GM21381 (cell line): ENCODE measurements at regions not wholly inside any gene's neighbourhood (a gene's known extent, or its start where the extent isn't known, plus 50 kb on each side); places are given as distances from the start of the nearest gene placed in this dataset.
A peak's percentile ranks its signal among the peaks of the same experiment; 100 is the strongest.

ENCODE experiments used
- ATAC-seq: cut with Tn5 transposase; IDR thresholded peaks from one replicate; pipeline ENCODE4 v1.9.1; 2021; ENCODE audit warnings: mild to moderate bottlenecking, moderate library complexity; ENCODE audit not compliant: unreplicated experiment

DNA sequence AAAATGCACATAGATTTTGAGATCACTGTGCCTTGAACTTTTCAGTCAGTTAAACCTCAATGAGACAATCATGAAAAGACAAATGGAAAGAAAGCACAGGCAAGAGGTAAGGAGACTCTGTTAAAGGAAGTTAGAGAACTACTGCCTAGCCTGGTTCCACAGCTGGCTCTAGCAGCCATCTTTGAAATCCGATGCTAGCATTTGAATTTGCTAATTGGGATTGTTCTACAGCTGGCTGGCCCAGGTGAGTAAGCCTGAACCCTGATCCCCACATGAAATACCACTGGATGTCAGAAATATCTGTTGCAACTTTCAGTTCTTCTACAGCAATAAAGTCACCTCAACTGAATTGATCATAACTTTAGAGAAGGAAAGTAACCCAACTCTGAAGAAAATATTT, 315.2 kb upstream of the CHAC2 start:
- no peak for ATAC-seq

DNA sequence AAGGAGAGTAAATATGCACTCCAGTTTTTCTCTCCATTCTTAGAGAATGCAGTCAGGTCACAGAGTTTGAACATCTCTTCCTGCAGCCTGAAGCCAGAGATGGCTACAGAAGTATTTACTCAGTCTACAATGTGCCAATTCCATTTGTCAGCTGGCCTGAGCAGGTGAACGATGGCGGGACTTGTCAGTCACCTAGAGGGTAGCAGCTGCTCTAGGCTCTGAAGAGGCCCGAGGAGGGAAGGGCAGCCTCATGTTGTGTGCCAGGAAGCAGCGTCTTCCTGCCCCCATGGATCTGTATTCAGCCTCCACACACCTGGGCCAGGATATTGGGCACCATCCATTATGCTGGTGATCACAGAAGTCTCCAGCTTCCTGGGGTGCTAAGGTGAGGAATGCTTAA, 316.7 kb upstream of the CHAC2 start:
- no peak for ATAC-seq

DNA sequence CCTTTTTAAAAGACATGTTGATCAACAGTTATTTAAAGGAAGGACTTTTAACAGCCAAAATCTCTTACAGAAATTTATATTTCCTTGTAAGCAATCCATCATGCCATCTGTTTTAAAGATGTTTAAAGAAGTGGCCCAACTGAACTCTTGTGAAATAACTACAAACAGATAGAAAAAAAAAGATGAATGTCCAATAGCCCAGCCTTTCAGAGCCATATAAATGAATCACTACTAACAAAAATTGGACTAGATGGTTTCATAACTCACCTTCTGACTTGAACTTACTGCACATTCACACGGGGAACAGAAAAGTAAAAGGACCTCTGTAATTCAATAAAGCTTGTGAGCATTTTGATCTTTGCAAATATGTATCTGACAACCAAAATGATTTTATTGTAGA, 319.0 kb upstream of the CHAC2 start:
- no peak for ATAC-seq

DNA sequence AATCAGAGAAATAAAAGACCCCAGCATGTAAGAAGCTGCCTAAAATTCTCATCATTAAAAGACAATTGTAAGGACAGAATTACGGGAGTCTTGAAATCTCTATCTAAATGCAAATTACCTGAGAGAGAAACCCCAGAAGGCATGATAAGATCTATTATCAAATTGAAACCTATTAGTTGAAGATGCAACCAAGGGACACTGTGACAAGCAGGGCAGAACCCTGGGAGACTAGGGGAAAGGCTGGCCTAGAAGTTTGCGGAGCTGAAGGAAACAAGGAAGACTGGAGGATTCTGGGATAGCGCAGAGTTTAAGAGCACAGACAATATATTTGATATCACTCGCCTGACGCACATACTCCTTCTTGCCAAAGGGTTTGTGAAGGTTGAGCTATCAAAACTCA, 319.5 kb upstream of the CHAC2 start:
- ATAC-seq = no peak

DNA sequence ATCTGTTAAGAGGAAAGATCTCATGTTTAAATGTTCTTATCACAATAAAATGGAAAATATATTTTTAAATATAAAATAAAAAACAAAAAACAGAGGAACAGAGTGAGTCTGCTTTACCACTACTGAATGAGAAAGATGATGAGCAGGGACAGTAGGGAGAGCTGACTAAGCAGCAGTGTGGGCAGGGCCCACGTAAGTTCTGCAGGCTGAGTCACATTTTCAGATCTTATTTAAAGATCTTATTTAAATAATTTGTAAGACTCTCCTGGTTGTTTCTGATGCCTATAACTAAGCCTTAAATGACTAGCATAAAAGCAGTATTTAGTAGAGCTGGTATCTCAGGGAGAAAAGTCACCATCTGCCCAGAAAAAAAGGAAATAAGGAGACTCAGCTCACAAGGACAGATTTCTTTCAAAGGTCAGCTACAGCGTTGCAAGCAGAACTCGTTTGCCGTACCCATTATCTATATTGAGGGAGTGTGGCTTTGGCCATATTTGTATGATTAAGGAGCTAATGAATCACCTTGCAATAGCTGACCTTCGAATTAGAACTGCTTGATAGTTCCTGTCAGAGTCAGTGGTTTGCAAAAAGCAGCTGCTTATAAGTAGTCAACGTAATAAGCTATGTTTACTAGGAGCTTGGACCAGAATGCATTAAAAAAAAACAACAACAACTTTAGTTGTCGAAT, 322.1 kb upstream of the CHAC2 start:
- ATAC-seq = no peak

DNA sequence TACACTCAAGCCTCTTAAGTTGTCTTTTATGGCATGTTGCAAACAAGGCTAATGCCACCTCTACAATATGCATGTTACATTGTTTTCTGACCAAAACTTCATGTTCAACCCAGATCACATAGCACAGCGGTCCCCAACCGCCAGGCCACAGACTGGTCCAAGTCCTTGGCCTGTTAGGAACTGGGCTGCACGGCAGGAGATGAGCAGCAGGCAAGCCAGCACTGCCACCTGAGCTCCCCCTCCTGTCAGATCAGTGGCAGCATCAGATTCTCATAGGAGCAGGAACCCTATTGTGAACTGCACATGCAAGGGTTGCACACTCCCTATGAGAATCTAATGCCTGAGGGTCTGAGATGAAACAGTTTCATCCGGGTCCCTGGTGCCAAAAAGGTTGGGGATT, 324.8 kb upstream of the CHAC2 start:
- ATAC-seq = no peak

DNA sequence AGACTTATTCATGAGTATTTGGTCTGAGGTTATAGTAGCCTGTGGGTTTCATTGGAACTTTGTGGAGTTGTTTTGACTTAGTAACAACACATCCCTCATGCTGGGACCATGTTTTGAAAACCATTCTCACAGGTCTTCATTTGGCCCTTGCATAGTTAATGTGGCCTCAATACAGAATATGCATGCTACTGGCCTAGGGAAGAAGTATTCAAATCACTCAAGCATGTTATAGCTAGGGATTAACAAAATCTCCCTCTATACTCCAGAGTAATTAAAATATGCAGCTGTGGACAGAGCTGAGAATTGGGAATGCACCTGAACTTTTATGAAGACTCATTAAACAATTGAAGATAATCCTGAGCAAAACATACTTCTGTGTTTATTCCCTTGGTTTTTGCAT, 325.5 kb upstream of the CHAC2 start:
- ATAC-seq = no peak

DNA sequence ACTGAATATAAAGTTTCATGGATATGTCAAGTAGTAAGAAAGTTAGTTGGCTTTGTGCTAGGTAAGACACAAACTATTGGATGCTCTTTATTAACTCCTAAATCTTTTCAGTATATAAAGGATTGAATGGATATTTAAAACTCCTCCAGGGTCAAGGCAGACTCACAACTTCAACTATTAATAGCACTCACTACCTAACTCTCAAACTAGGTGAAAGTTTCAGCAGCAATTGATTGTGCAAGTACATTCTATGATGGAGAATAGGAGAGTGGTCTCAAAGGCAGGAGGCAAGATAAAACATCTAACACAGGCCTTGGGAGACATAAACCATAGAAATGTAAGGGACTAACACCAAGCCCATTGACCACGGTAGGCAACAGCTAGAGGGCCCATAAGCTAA, 328.9 kb upstream of the CHAC2 start:
- ATAC-seq = no peak

DNA sequence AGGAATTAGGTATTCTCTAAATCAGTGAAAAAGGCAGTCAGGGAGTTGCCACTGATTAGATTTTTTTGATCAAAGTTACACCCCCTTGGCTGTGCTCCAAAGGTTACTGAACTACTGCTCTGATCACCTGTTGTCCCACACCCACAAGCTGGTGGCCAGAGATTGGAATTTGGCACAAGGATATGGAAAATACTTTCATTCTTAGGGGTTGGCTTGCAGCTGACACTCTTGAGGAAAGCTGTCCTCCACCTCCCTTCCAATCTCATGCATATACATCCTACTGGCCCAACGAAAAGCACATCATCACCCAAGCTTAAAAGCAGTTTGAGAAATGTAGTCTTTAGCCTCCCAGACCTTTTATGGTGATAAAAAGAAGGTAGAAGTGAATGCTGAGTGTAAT, 329.5 kb upstream of the CHAC2 start:
- ATAC-seq = no peak

DNA sequence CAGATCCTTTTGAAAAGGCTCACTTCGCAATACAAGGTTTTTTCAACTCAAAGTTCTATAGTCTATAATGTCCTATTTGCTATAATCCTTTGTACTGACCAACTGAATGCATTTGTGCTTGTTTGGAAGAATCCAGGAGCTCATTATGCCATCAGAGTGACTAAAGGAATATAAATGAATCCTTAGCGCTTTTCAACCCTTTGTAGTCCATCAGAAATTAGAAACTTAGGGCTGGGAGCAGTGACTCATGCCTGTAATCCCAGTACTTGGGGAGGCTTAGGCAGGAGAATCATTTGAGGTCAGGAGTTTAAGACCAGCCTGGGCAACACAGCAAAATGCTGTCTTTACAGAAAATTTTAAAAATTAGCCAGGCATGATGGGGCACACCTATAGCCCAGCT, 330.2 kb upstream of the CHAC2 start:
- no peak for ATAC-seq

DNA sequence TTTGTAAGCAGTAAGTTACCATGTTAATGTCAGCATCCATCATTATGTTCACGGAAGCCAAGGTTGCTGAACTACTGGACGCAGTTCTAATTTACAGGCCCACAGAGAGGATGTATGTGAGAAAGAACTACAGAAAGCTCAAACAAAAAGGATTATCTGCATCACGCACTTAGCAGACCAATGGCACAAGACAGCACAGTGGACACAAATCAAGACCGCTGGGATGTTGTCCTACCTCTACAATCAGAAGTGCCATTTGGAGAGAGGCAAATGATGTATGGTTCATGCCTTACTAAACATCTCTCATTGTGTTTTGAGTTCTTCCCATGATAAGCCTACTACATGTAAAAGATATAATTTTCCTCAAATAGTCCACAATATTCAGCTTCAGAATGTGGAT, 330.7 kb upstream of the CHAC2 start:
- no peak for ATAC-seq

DNA sequence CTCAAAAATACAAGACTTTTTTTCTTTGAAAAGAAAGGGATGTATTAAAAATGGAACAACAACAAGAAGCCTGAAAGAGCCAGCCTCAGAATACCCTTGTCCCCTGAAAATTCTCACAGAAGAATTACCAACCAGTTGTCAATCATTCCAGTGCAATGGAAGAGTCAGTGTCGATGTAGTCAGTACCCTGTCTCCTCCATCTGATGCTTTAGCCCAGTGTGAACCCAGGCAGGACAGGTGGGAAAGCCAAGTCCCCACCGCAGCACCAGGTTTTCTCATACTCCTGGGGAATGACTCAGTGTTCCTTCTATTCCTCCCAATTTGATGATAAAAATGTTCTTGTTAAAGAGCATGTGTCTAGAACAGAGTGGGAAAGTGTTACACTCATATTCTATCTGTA, 332.0 kb upstream of the CHAC2 start:
- no peak for ATAC-seq

DNA sequence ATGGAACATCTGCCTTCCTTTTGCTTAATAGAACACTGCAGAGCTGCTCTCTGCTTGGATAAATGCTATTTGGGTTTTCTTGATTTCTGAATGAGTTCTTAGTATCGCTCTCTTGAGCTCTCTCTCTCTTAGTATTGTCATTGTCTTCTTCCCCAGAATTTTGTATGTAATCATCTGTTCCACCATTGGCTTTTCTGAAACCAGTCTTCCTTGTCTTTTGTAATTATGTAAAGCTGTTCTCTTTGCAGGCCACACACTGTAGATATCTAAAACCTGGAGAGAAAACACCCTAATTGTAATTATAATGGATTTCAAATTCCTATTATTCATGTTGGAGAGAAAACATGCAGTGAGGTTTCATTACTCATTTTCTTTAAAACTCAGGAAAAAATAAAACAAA, 333.1 kb upstream of the CHAC2 start:
- ATAC-seq = no peak

DNA sequence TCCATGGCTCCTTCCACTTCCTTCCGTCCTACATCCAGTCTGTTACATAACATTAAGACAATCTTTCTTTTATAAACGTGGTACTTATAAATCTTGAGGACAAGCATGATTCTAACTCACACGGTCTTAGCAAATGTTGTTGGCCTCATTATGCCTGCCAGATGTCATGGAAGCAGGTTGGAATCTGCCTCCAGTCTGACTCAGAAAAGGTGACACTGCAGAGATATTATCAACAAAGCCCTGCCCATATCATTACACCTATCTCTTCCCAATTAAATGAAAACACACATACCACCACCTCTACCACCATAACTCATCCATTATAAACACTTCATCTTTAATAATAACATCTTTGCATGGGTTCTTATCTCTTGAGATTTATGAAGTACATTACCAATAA, 334.7 kb upstream of the CHAC2 start:
- no peak for ATAC-seq

DNA sequence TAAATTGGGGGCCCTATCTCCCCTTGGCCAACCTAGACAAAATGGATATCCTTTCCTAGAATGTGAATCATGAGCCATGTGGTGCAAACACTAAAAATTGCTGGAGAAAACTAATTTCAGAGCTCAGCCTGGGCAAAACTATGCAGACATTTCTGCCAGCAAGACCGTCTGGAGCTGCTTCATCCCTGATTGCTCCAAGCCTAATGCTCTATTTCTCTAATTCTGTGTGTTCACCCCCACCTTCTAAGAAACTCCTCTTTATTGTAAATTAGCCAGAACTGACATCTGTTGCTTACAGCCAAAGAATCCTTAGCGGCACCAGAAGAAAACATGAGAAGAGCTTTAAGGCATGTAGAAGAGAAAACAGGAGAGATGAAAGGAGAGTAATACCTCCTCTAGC, 337.7 kb upstream of the CHAC2 start:
- ATAC-seq = no peak

DNA sequence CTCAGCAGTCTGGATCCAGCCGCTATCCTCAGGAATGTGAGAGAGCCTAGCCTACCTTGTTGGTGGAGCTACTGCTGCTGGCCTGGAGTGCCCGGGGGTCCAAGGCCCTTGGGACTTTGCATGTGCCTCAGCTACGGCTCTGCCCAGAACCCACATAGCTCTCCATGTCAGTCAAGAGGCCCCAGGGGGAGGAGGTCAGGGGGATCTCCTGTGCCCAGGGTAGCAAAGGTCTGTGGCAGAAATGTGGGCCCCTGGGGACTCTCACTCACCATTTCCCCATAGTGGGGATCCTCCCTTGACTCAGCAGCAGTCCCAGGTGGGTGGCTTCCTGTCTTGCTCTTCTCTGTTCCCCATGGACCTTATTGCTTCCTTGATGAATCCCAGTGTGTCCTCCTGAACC, 342.7 kb upstream of the CHAC2 start:
- peak; percentile 52 for ATAC-seq

DNA sequence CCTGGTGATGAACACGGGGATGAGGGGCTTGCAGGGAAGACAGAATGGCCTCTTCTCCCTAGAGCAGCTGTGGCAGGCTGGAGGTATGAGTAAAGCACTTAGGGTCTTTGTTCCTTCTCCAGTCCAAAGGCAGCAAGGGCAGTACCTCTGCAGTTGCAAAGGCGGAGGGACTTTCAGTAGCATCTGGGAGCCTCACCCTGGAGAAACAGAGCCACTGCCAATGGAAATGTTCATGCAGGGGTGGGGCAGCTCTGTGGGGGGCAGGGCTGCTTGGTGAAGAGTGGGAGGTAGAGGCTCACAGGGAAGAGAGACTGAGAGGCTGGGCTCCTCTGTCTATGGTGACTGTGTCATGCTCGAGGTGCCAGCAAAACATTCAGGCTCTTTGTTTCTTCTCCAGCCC, 344.1 kb upstream of the CHAC2 start:
- ATAC-seq = no peak

DNA sequence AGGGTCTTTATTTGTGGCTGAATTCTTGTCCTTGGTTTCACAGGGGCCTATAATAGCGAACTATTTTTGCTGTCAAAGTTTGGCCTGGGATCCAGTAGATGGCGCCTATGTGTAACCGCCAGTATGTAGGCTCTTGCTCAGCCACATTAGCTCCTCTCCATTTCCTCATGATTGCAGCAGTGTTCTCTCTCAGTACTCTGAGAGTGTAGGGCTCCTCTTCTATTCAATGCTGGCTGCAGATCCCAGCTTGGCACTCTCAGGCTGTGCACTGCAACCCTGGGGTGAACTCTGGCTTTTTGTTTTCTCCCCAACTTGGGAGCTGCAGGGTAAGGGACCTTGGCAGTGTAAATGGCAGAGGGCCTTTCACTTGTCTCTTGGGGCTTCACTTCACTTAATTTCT, 344.6 kb upstream of the CHAC2 start:
- peak; percentile 53 for ATAC-seq

DNA sequence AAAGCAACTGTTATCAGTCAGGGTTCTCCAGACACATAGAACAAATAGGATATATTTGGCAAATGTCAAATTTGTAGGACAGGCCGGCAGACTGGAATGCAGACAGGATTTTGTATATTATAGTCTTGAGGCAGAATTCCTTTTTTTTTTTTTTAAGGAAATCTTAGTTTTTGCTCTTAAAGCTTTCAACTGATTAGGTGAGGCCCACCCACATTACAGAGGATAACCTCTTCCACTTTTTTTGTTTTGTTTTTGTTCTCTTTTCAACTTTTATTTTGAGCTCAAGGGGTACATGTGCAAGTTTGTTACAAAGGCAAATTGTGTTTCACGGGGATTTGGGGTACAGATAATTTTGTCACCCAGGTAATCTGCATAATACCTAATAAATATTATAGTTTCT, 350.2 kb upstream of the CHAC2 start:
- no peak for ATAC-seq

DNA sequence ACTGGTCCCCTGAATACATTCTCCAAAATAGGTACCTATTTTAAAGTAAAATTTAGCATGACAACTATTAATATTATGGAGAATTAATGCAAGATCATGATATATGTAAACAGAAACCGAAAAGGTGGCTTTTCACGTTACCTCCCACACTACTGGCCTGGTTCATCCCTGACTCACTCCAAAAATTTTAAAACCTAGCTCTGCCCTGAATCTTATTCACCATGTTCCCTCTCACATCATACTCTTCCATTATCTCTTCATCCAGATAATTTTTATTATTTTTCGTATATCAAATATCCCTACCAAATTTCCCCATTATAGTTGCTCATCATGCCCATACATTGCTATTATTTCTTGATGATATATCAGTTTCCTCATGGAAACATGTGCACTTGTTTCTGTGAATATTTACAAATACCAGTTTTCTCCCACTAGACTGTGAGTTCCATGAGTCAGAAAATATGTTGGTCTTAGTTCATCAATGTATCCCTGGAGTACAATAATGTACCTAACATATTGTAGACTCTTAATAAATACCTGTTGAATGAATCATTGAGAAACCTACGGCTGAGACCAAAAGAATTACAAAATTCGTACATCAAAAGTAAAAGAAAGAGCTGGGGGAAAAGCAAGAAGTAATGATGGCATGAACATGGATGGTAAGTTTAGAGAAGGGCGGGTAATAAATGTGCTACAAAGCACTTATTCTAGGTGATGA, 360.1 kb upstream of the CHAC2 start:
- ATAC-seq = no peak

DNA sequence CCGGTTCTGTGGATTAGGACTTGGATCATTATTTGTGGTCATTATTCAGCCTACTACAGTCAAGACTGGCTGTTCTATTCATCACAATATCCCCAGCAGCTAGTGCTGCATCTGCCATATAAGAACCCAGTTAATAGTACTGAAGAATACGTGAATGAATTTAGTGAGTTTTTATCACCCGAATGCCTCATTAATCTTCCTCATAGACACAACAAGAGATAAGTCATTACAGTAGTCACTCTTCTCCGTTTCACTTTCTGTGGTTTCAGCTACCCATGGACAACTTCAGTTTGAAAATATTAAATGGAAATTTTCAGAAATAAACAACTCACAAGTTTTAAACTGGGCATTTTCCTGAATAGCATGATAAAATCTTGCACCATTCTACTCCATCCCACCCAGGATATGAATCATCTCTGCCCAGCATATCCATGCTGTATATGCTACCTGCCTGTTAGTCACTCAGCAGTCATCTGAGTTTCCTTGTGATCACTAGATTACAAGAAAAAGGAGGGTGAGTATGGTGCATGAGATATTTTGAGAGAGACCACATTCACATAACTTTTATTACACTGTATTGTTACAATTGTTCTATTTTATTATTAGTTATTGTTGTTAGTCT, 363.7 kb upstream of the CHAC2 start:
- ATAC-seq = peak; percentile 65

DNA sequence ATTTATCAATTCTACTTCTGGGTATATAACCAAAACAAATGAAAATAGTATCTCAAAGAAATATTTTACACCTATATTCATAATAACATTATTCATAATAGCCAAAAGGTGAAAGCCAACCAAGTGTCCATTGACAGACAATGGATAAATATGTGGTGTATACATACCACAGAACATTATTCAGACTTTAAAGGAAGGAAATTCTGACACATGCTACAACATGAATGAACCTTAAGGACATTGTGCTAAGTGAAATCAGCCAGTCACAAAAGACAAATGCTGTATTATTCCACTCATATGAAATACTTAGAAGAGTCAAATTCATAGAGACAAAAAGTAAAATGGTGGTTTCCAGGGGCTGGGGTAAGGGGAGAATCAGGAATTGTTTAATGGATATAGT, 370.5 kb upstream of the CHAC2 start:
- no peak for ATAC-seq

DNA sequence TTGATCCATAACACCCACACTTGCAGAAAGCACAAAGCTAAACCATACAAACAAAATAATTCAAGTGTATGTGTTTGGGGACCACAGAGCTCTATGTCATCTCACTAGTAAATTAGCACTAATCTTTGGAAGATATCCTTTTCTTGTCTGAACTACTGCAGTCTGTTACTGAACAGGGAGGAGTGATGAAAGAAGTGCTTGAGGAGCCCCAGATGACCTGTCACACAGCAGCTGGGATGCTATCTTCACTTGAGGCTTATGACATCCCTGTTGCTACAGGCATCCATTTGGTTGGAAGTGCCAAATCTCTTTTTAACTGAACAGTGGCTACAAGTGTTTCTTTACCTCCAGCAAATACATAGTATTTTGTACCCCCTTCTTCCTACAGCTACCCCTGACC, 386.3 kb upstream of the CHAC2 start:
- no peak for ATAC-seq
